Testis (tissue), 2 donors: ENCODE measurements at regions not wholly inside any gene's neighbourhood (a gene's known extent, or its start where the extent isn't known, plus 50 kb on each side); places are given as distances from the start of the nearest gene placed in this dataset.
"Not testable (repeated sequence)": the region's sequence is repeated elsewhere in the genome, so short reads cannot be mapped to it uniquely, and the experiment has no call there.

Source experiments
- DNase-seq: peaks from one replicate; pipeline ENCODE4 v3.0.0-alpha.2; 2019
- H3K27ac ChIP-seq, 2 donors: fragments of 200-600 bp; sonication (generic); one replicate each; pipeline ENCODE4 v1.5.1; 2019
- H3K27me3 ChIP-seq: fragments of 200-600 bp; sonication (generic); one replicate; pipeline ENCODE4 v1.5.1; 2019
- H3K36me3 ChIP-seq: fragments of 200-600 bp; sonication (generic); one replicate; pipeline ENCODE4 v1.5.1; 2017; ENCODE audit warnings: low read depth; ENCODE audit errors: missing control alignments
- H3K4me1 ChIP-seq: fragments of 200-600 bp; sonication (generic); one replicate; pipeline ENCODE4 v1.5.1; 2019
- H3K4me3 ChIP-seq, 2 donors: fragments of 200-600 bp; sonication (generic); one replicate each; pipeline ENCODE4 v1.5.1; 2017 to 2019
- H3K9me3 ChIP-seq: fragments of 200-600 bp; sonication (generic); one replicate; pipeline ENCODE4 v1.5.1; 2017
- CTCF ChIP-seq, 3 experiments: fragments of 450-650 bp in 2 of 3; fragments of 200-600 bp in 1 of 3; sonication (generic) in 1 of 3; IDR thresholded peaks; one replicate each; pipeline ENCODE4 v1.5.1; 2016 to 2019; ENCODE audit warnings: antibody characterized with exemption in 3 of 3, mild to moderate bottlenecking in 2 of 3, moderate library complexity in 1 of 3
- POLR2A ChIP-seq: fragments of 450-650 bp; IDR thresholded peaks from one replicate; pipeline ENCODE4 v1.6.1; 2017; ENCODE audit warnings: antibody characterized with exemption, mild to moderate bottlenecking, moderate library complexity
- WGBS, 2 donors: methylation state at CpG; one replicate each; pipeline ENCODE4 v1.1.5; 2018; 5-methylcytosine and 5-hydroxymethylcytosine counted together
- intact Hi-C: fragments of 100-400 bp; cut with DNase I; formaldehyde crosslinking; loops from one replicate; pipeline ENCODE4 v1.15.1; 2023; ENCODE audit warnings: low total_unique reads

GRCh38 chr4:12471193-12471592, 1012.9 kb downstream of the RAB28 start:
- no peak for TF ChIP-seq POLR2A
- TF ChIP-seq CTCF (IDR thresholded peaks at IDR 0.05): no peak
- intact Hi-C loops: no loop called here
- no peaks in the 10 kb centered on the region for H3K36me3 ChIP-seq

GRCh38 chr4:12461576-12461975, 1022.6 kb downstream of the RAB28 start:
- 84 to 91% methylated on average over 3 to 5 of the region's 5 CpGs for WGBS, 2 donors
- H3K27ac ChIP-seq, H3K27me3 ChIP-seq, H3K4me3 ChIP-seq, DNase-seq, H3K36me3 ChIP-seq, H3K4me1 ChIP-seq, intact Hi-C loops, H3K9me3 ChIP-seq: not testable (repeated sequence)

More at GRCh38 chr4:12471193-12471592, 1012.9 kb downstream of the RAB28 start:
- 81 to 85% methylated on average over 2 of the region's 2 CpGs for WGBS, 2 donors
- no peaks in the 10 kb centered on the region for H3K4me1 ChIP-seq
- no peak overlapping the region for H3K27ac ChIP-seq
- no peaks in the 10 kb centered on the region for H3K27me3 ChIP-seq
- no peaks in the 10 kb centered on the region for H3K9me3 ChIP-seq
- no peak for DNase-seq
- H3K4me3 ChIP-seq: no peak overlapping the region

GRCh38 chr4:12459126-12459525, 1025.0 kb downstream of the RAB28 start:
- H3K4me1 ChIP-seq: no peaks in the 10 kb centered on the region
- H3K27ac ChIP-seq: no peak overlapping the region
- WGBS, 2 donors: 96 to 97% methylated on average over 3 of the region's 3 CpGs
- TF ChIP-seq POLR2A (no peak), CTCF (IDR thresholded peaks at IDR 0.05) (no peak)
- no peak for DNase-seq
- intact Hi-C loops: no loop called here
- no peaks in the 10 kb centered on the region for H3K36me3 ChIP-seq
- no peaks in the 10 kb centered on the region for H3K9me3 ChIP-seq
- H3K4me3 ChIP-seq: no peak overlapping the region
- H3K27me3 ChIP-seq: no peaks in the 10 kb centered on the region

- H3K27me3 ChIP-seq: no peaks in the 10 kb centered on the region
- no peaks in the 10 kb centered on the region for H3K36me3 ChIP-seq
- H3K27ac ChIP-seq: no peak overlapping the region
- no peak overlapping the region for H3K4me3 ChIP-seq
- intact Hi-C loops: no loop called here
- no peaks in the 10 kb centered on the region for H3K4me1 ChIP-seq
- H3K9me3 ChIP-seq: no peaks in the 10 kb centered on the region
- 83 to 88% methylated on average over 2 of the region's 2 CpGs for WGBS, 2 donors
- no peak for DNase-seq
- TF ChIP-seq CTCF (IDR thresholded peaks at IDR 0.05) (no peak), POLR2A (no peak)
Measured at GRCh38 chr4:12458621-12459020, 1025.5 kb downstream of the RAB28 start.

- no peak for TF ChIP-seq CTCF (IDR thresholded peaks at IDR 0.05)
- TF ChIP-seq POLR2A: no peak
- 69 to 85% methylated on average over 3 of the region's 3 CpGs for WGBS, 2 donors
Measured at GRCh38 chr4:12452291-12452690, 1023.6 kb upstream of the HS3ST1 start.

More at GRCh38 chr4:12452291-12452690, 1023.6 kb upstream of the HS3ST1 start:
- DNase-seq: no peak
- Histone ChIP-seq H3K27ac (no peak overlapping the region), H3K27me3 (no peaks in the 10 kb centered on the region), H3K9me3 (no peaks in the 10 kb centered on the region), H3K4me1 (no peaks in the 10 kb centered on the region), H3K4me3 (no peak overlapping the region), H3K36me3 (no peaks in the 10 kb centered on the region)
- intact Hi-C loops: no loop called here
